Stomach (tissue), 8 donors: ENCODE measurements at regions not wholly inside any gene's neighbourhood (a gene's known extent, or its start where the extent isn't known, plus 50 kb on each side); places are given as distances from the start of the nearest gene placed in this dataset.

Experiments used
- DNase-seq, 2 donors: peaks; one replicate each; pipeline versions ENCODE4 v3.0.0 to v3.0.0-alpha.2; 2013 to 2019
- H3K27ac ChIP-seq, 5 donors: fragments of 200-600 bp in 4 of 5; sonication (generic) in 4 of 5; one replicate each; pipeline ENCODE4 v1.5.1; 2013 to 2019; ENCODE audit warnings: mild to moderate bottlenecking in 1 of 5, moderate library complexity in 1 of 5
- H3K27me3 ChIP-seq, 3 donors: fragments of 200-600 bp; sonication (generic); one replicate each; pipeline ENCODE4 v1.5.1; 2017 to 2019; ENCODE audit warnings: mixed run types in 1 of 3
- H3K36me3 ChIP-seq, 4 donors: fragments of 200-600 bp; sonication (generic); 1 replicate in 3 of 4; 2 replicates in 1 of 4; pipeline ENCODE4 v1.5.1; 2016 to 2019
- H3K4me1 ChIP-seq, 4 donors: fragments of 200-600 bp; sonication (generic); one replicate each; pipeline ENCODE4 v1.5.1; 2016 to 2019
- H3K4me3 ChIP-seq, 4 donors: fragments of 200-600 bp; sonication (generic) in 3 of 4; one replicate each; pipeline ENCODE4 v1.5.1; 2016 to 2019; ENCODE audit warnings: mild to moderate bottlenecking in 1 of 4
- H3K9me3 ChIP-seq, 4 donors: fragments of 200-600 bp; sonication (generic); one replicate each; pipeline ENCODE4 v1.5.1; 2016 to 2019
- CTCF ChIP-seq, 7 experiments: fragments of 450-650 bp in 4 of 7; fragments of 200-600 bp in 3 of 7; sonication (generic) in 3 of 7; IDR thresholded peaks; one replicate each; pipeline ENCODE4 v1.5.1; 2016 to 2019; ENCODE audit warnings: antibody characterized with exemption in 7 of 7, control low read depth in 2 of 7, mild to moderate bottlenecking in 1 of 7
- EP300 ChIP-seq: sonication (generic); formaldehyde crosslinking; IDR thresholded peaks from one replicate; pipeline ENCODE4 v1.6.1; 2017; ENCODE audit warnings: antibody characterized with exemption
- POLR2A ChIP-seq, 4 donors: fragments of 450-650 bp; IDR thresholded peaks; one replicate each; pipeline ENCODE4 v1.6.1; 2016; ENCODE audit warnings: antibody characterized with exemption in 4 of 4, control low read depth in 2 of 4, mild to moderate bottlenecking in 1 of 4, moderate library complexity in 1 of 4
- POLR2AphosphoS5 ChIP-seq, 3 donors: sonication (generic); formaldehyde crosslinking; IDR thresholded peaks; one replicate each; pipeline ENCODE4 v1.6.1; 2016; ENCODE audit warnings: antibody characterized with exemption in 3 of 3
- WGBS, 5 donors: extraction: QIAGEN DNeasy Blood & Tissue Kit in 3 of 5; methylation state at CpG; one replicate each; pipeline versions ENCODE4 v1.1.5 to v1.1.7; 2013 to 2018; 5-methylcytosine and 5-hydroxymethylcytosine counted together
- intact Hi-C: fragments of 100-400 bp; cut with DNase I; formaldehyde crosslinking; loops from one replicate; pipeline ENCODE4 v1.15.1; 2023; ENCODE audit warnings: low total_unique reads
- donor health status: healthy with polysubstance abuse.
- donor health status: Bipolar disorder and iron deficiency.
- donor health status: healthy.

- Histone ChIP-seq H3K9me3 (no peaks in the 10 kb centered on the region), H3K27ac (no peak overlapping the region), H3K27me3 (no peaks in the 10 kb centered on the region), H3K4me3 (no peak overlapping the region), H3K4me1 (no peaks in the 10 kb centered on the region), H3K36me3 (no peaks in the 10 kb centered on the region)
- TF ChIP-seq POLR2AphosphoS5 (IDR thresholded peaks at IDR 0.05) (no peak), POLR2A (IDR thresholded peaks at IDR 0.05) (no peak), EP300 (no peak), CTCF (IDR thresholded peaks at IDR 0.05) (no peak)
- DNase-seq, result no peak
- intact Hi-C loops, result no loop called here
- WGBS, 5 donors, result 83 to 90% (median 87%) methylated on average over 7 of the region's 7 CpGs
Measured at GRCh38 chr9:115237385-115237998, 119.5 kb upstream of the TNC start.

- no peaks in the 10 kb centered on the region for H3K27me3 ChIP-seq
- TF ChIP-seq EP300 (no peak), POLR2AphosphoS5 (IDR thresholded peaks at IDR 0.05) (no peak), POLR2A (IDR thresholded peaks at IDR 0.05) (no peak), CTCF (IDR thresholded peaks at IDR 0.05) (no peak)
Measured at GRCh38 chr9:115240676-115241075, 122.7 kb upstream of the TNC start.

GRCh38 chr9:115241641-115242040, 123.7 kb upstream of the TNC start:
- Histone ChIP-seq H3K9me3 (no peaks in the 10 kb centered on the region), H3K27me3 (no peaks in the 10 kb centered on the region), H3K4me1 (no peaks in the 10 kb centered on the region), H3K27ac (no peak overlapping the region), H3K36me3 (no peaks in the 10 kb centered on the region), H3K4me3 (no peak overlapping the region)
- no peak for DNase-seq
- 35 to 47% (median 46%) methylated on average over 2 of the region's 2 CpGs for WGBS, 5 donors
- intact Hi-C loops, result no loop called here
- no peak for TF ChIP-seq POLR2AphosphoS5 (IDR thresholded peaks at IDR 0.05)
- no peak for TF ChIP-seq EP300
- TF ChIP-seq POLR2A (IDR thresholded peaks at IDR 0.05), result no peak
- TF ChIP-seq CTCF (IDR thresholded peaks at IDR 0.05), result no peak

More at GRCh38 chr9:115240676-115241075, 122.7 kb upstream of the TNC start:
- intact Hi-C loops, result no loop called here
- no peak for DNase-seq
- no peak overlapping the region for H3K4me3 ChIP-seq
- no peaks in the 10 kb centered on the region for H3K4me1 ChIP-seq
- 76 to 94% (median 83%) methylated on average over 1 of the region's 1 CpG for WGBS, 5 donors
- H3K9me3 ChIP-seq, result no peaks in the 10 kb centered on the region
- no peaks in the 10 kb centered on the region for H3K36me3 ChIP-seq
- no peak overlapping the region for H3K27ac ChIP-seq

- WGBS, 5 donors, result 73 to 88% (median 79%) methylated on average over 3 of the region's 3 CpGs
- Histone ChIP-seq H3K27me3 (no peaks in the 10 kb centered on the region), H3K9me3 (peaks cover 0 to 9% (median 0%) of the 10 kb centered on the region in 4 donors), H3K4me3 (no peak overlapping the region), H3K4me1 (no peaks in the 10 kb centered on the region), H3K36me3 (no peaks in the 10 kb centered on the region), H3K27ac (no peak overlapping the region)
- TF ChIP-seq POLR2A (IDR thresholded peaks at IDR 0.05) (no peak), EP300 (no peak), CTCF (IDR thresholded peaks at IDR 0.05) (no peak), POLR2AphosphoS5 (IDR thresholded peaks at IDR 0.05) (no peak)
- no peak for DNase-seq
- intact Hi-C loops, result no loop called here
Measured at GRCh38 chr9:115249488-115249887, 131.5 kb upstream of the TNC start.
